HCT116 (cell line): ENCODE measurements at regions not wholly inside any gene's neighbourhood (a gene's known extent, or its start where the extent isn't known, plus 50 kb on each side); places are given as distances from the start of the nearest gene placed in this dataset.

Experiments
- ATAC-seq: fragments of 200-7000 bp; cut with Tn5 transposase; 2 replicates; pipeline ENCODE4 v1.9.1; 2020; ENCODE audit warnings: mild to moderate bottlenecking, moderate library complexity
- BruUV-seq: library from RNA; stranded (reverse); fragments of 400-500 nt; replicated peaks from 2 replicates; lab custom pipeline; 2021; lab: Mats Ljungman, UMichigan
- CTCF ChIA-PET: fragments of 300-600 bp; sonication (Branson Sonifier 250); formaldehyde crosslinking; loops from one replicate; lab custom pipeline; 2021; ENCODE audit warnings: antibody characterized with exemption; lab: Charles Lee
- POLR2A ChIA-PET: fragments of 300-600, 350-600 bp; sonication (Branson Sonifier 250); formaldehyde crosslinking; loops from one replicate; lab custom pipeline; 2021; ENCODE audit warnings: antibody characterized with exemption; lab: Charles Lee
- RAD21 ChIA-PET, 2 experiments: fragments of 300-600 bp; sonication (Branson Sonifier 250); formaldehyde crosslinking; loops; one replicate each; lab custom pipeline; 2023; ENCODE audit warnings: low total read pairs in 2 of 2; ENCODE audit not compliant: uncharacterized antibody in 2 of 2, unreplicated experiment in 2 of 2, low non-redundant PET in 1 of 2; lab: Charles Lee
- DNase-seq: peaks from one replicate; pipeline ENCODE4 v3.0.0-alpha.2; 2010; ENCODE audit warnings: low read depth, low spot score
- H2AFZ ChIP-seq: fragments of 200-600 bp; shearing (Covaris generic), sonication (generic); 2 replicates; pipeline ENCODE4 v1.6.1; 2017; ENCODE audit warnings: low read depth, mixed run types, mixed read lengths, antibody characterized with exemption, low read length; ENCODE audit not compliant: poor library complexity, severe bottlenecking
- H3K27ac ChIP-seq: 2 replicates; pipeline ENCODE4 v1.5.1; 2012; ENCODE audit warnings: low read depth, low read length
- H3K27me3 ChIP-seq: fragments of 200-600 bp; sonication (generic); 2 replicates; pipeline ENCODE4 v1.6.1; 2016; ENCODE audit warnings: mixed run types, low read length, mixed read lengths; ENCODE audit not compliant: insufficient read depth
- H3K36me3 ChIP-seq, 2 experiments: fragments of 200-500 bp in 1 of 2; fragments of 200-600 bp in 1 of 2; sonication (Bioruptor generic) in 1 of 2; sonication (generic) in 1 of 2; 2 replicates each; pipeline versions ENCODE4 v1.5.1 to v1.6.1; 2014 to 2016; ENCODE audit warnings: low read length in 2 of 2, inconsistent platforms in 1 of 2, mixed read lengths in 1 of 2, mixed run types in 1 of 2; ENCODE audit not compliant: insufficient read depth in 2 of 2, control insufficient read depth in 1 of 2
- H3K4me1 ChIP-seq, 2 experiments: fragments of 200-600 bp in 1 of 2; sonication (generic) in 1 of 2; 2 replicates each; pipeline versions ENCODE4 v1.5.1 to v1.6.1; 2012 to 2017; ENCODE audit warnings: low read length in 2 of 2, inconsistent platforms in 1 of 2, mild to moderate bottlenecking in 1 of 2, mixed read lengths in 1 of 2, mixed run types in 1 of 2, moderate library complexity in 1 of 2; ENCODE audit not compliant: insufficient read depth in 2 of 2, control insufficient read depth in 1 of 2
- H3K4me2 ChIP-seq: fragments of 200-600 bp; sonication (generic); 2 replicates; pipeline ENCODE4 v1.6.1; 2017; ENCODE audit warnings: mixed run types, low read length, mixed read lengths
- H3K4me3 ChIP-seq, 2 experiments: fragments of 200-600 bp in 1 of 2; sonication (generic) in 1 of 2; replicated peaks in 1 of 2; 2 replicates each; pipeline ENCODE4 v1.5.1; 2011 to 2016; ENCODE audit warnings: low read length in 2 of 2, control low read depth in 1 of 2, low read depth in 1 of 2, mild to moderate bottlenecking in 1 of 2, mixed read lengths in 1 of 2, mixed run types in 1 of 2
- H3K79me2 ChIP-seq: fragments of 200-600 bp; sonication (generic); 2 replicates; pipeline ENCODE4 v1.6.1; 2017; ENCODE audit warnings: mild to moderate bottlenecking, mixed run types, low read length, moderate library complexity, mixed read lengths; ENCODE audit not compliant: insufficient read depth
- H3K9ac ChIP-seq: fragments of 200-600 bp; sonication (generic); 2 replicates; pipeline ENCODE4 v1.6.1; 2016; ENCODE audit warnings: low read length, mixed read lengths
- H3K9me2 ChIP-seq: fragments of 200-600 bp; sonication (generic), shearing (Covaris generic); 2 replicates; pipeline ENCODE4 v1.6.1; 2017; ENCODE audit warnings: mixed run types, mild to moderate bottlenecking, moderate library complexity; ENCODE audit not compliant: insufficient read depth
- H3K9me3 ChIP-seq, 2 experiments: fragments of 200-500 bp in 1 of 2; fragments of 200-600 bp in 1 of 2; sonication (Bioruptor generic) in 1 of 2; sonication (generic) in 1 of 2; 2 replicates each; pipeline ENCODE4 v1.6.1; 2014 to 2017; ENCODE audit warnings: low read length in 2 of 2, mixed read lengths in 2 of 2, inconsistent platforms in 1 of 2, low read depth in 1 of 2, mild to moderate bottlenecking in 1 of 2, mixed run types in 1 of 2, moderate library complexity in 1 of 2; ENCODE audit not compliant: control insufficient read depth in 1 of 2, insufficient read depth in 1 of 2
- H4K20me1 ChIP-seq: fragments of 200-600 bp; sonication (generic), shearing (Covaris generic); 2 replicates; pipeline ENCODE4 v1.6.1; 2017; ENCODE audit warnings: mixed run types, mild to moderate bottlenecking, moderate library complexity; ENCODE audit not compliant: insufficient read depth
- CBX3 ChIP-seq: IDR thresholded peaks from 2 replicates; pipeline ENCODE4 v1.6.1; 2012; ENCODE audit warnings: low read depth
- CTCF ChIP-seq, 3 experiments: fragments of 200-600 bp in 1 of 3; sonication (generic) in 1 of 3; IDR thresholded peaks in 2 of 3; conservative IDR thresholded peaks in 1 of 3; 2 replicates each; pipeline ENCODE4 v1.5.1; 2012 to 2017; ENCODE audit warnings: low read depth in 2 of 3, low read length in 2 of 3, antibody characterized with exemption in 1 of 3, borderline replicate concordance in 1 of 3, control low read depth in 1 of 3, mild to moderate bottlenecking in 1 of 3, mixed read lengths in 1 of 3, mixed run types in 1 of 3, moderate library complexity in 1 of 3; ENCODE audit not compliant: insufficient read depth in 1 of 3
- EZH2 ChIP-seq: fragments of 200-600 bp; sonication (generic); IDR thresholded peaks from 2 replicates; pipeline ENCODE4 v1.6.1; 2017; ENCODE audit warnings: antibody characterized with exemption, mixed run types
- FOSL1 ChIP-seq: IDR thresholded peaks from 2 replicates; pipeline ENCODE4 v1.6.1; 2012; ENCODE audit warnings: low read depth
- RAD21 ChIP-seq: IDR thresholded peaks from 2 replicates; pipeline ENCODE4 v1.6.1; 2012; ENCODE audit warnings: low read depth, mild to moderate bottlenecking
- SIN3A ChIP-seq: IDR thresholded peaks from 2 replicates; pipeline ENCODE4 v1.6.1; 2012; ENCODE audit warnings: low read depth
- YY1 ChIP-seq: IDR thresholded peaks from 2 replicates; pipeline ENCODE4 v1.6.1; 2011; ENCODE audit warnings: low read length, low read depth, moderate library complexity, mild to moderate bottlenecking; ENCODE audit not compliant: insufficient replicate concordance; ENCODE audit errors: extremely low read depth
- intact Hi-C: fragments of 100-400 bp; cut with micrococcal nuclease; formaldehyde crosslinking; loops from 2 replicates; pipeline ENCODE4 v1.10.0; 2022
- TF ChIP-seq, protein P1 (sequence below): IDR thresholded peaks from 2 replicates; pipeline ENCODE4 v1.6.1; 2011; ENCODE audit warnings: mild to moderate bottlenecking, low read length, moderate library complexity; ENCODE audit not compliant: insufficient replicate concordance; ENCODE audit errors: extremely low read depth
- TF ChIP-seq, protein P2 (sequence below): IDR thresholded peaks from 2 replicates; pipeline ENCODE4 v1.6.1; 2012

DNA sequence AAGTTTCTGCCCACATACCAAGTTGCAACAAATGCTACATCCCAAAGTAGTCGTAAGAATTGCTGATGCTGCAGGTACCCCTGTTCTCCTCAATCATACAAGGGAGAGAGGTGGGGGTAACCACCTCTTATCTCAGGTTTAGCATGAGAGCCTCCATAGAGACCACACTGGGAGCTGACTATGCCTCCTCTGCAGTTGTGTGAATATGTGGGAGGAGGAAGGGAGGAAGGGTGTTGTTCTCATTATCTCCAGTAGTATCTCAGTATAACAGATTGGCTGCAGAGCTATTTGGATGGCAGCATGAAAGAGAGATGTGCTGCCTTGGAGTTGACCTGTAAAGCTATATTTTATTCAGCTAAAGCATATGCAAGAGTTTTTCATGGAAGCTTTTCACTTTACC, 690.7 kb downstream of the KCNJ3 start:
- no peaks in the 10 kb centered on the region for H3K36me3 ChIP-seq
- no peak for TF ChIP-seq RAD21
- DNase-seq (no peak), ATAC-seq (0 out of 2 replicates have a peak, but pooled peaks have one; percentile 36)
- H3K4me3 ChIP-seq, result no peak overlapping the region
- ChIA-PET POLR2A (no interaction called here), CTCF (no interaction called here), RAD21 (no interaction called here)
- H3K9me3 ChIP-seq, result no peaks in the 10 kb centered on the region
- H3K4me1 ChIP-seq, result no peaks in the 10 kb centered on the region
- no peaks in the 10 kb centered on the region for H3K27me3 ChIP-seq
- intact Hi-C loops, result no loop called here
- no peak overlapping the region for H3K9ac ChIP-seq
- H3K9me2 ChIP-seq, result peaks cover 5% of the 10 kb centered on the region; the same call in 1 of the 2 replicates
- H2AFZ ChIP-seq, result no peak overlapping the region
- H3K4me2 ChIP-seq, result no peak overlapping the region
- no peaks in the 10 kb centered on the region for H3K79me2 ChIP-seq
- H3K27ac ChIP-seq, result no peak overlapping the region
- H4K20me1 ChIP-seq, result no peaks in the 10 kb centered on the region
- no TSS peak for BruUV-seq

- H3K79me2 ChIP-seq, result no peaks in the 10 kb centered on the region
- no peak for DNase-seq
- BruUV-seq, result no TSS peak
- ChIA-PET CTCF (no interaction called here), RAD21 (no interaction called here), POLR2A (no interaction called here)
- no peaks in the 10 kb centered on the region for H3K9me3 ChIP-seq
- no peak overlapping the region for H3K4me3 ChIP-seq
- H3K27me3 ChIP-seq, result no peaks in the 10 kb centered on the region
- TF ChIP-seq, protein P1, sequence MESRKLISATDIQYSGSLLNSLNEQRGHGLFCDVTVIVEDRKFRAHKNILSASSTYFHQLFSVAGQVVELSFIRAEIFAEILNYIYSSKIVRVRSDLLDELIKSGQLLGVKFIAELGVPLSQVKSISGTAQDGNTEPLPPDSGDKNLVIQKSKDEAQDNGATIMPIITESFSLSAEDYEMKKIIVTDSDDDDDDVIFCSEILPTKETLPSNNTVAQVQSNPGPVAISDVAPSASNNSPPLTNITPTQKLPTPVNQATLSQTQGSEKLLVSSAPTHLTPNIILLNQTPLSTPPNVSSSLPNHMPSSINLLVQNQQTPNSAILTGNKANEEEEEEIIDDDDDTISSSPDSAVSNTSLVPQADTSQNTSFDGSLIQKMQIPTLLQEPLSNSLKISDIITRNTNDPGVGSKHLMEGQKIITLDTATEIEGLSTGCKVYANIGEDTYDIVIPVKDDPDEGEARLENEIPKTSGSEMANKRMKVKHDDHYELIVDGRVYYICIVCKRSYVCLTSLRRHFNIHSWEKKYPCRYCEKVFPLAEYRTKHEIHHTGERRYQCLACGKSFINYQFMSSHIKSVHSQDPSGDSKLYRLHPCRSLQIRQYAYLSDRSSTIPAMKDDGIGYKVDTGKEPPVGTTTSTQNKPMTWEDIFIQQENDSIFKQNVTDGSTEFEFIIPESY, result no peak
- TF ChIP-seq CBX3 (no peak), CTCF (IDR thresholded peaks at IDR 0.05 in 2 of 3, conservative IDR thresholded peaks at IDR 0.05 in 1 of 3; ENCODE audit: borderline replicate concordance in 1 of 3, insufficient read depth in 1 of 3, low read depth in 2 of 3, low read length in 2 of 3) (no peak), EZH2 (no peak), YY1 (no peak), SIN3A (no peak), FOSL1 (no peak)
- TF ChIP-seq, protein P2, sequence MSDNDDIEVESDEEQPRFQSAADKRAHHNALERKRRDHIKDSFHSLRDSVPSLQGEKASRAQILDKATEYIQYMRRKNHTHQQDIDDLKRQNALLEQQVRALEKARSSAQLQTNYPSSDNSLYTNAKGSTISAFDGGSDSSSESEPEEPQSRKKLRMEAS, result no peak
- intact Hi-C loops, result no loop called here
- H3K27ac ChIP-seq, result no peak overlapping the region
- no peak overlapping the region for H3K4me2 ChIP-seq
- H3K9ac ChIP-seq, result no peak overlapping the region
- H4K20me1 ChIP-seq, result no peaks in the 10 kb centered on the region
- H3K9me2 ChIP-seq, result no peaks in the 10 kb centered on the region; the same call in 1 of the 2 replicates
- no peak for ATAC-seq
- no peak overlapping the region for H2AFZ ChIP-seq
- no peaks in the 10 kb centered on the region for H3K4me1 ChIP-seq
- no peaks in the 10 kb centered on the region for H3K36me3 ChIP-seq
These were observed 686.1 kb downstream of the KCNJ3 start for GRCh38 chr2:155384555-155385123.
